Activated naive CD4-positive, alpha-beta T cell (primary cell): ENCODE measurements at regions not wholly inside any gene's neighbourhood (a gene's known extent, or its start where the extent isn't known, plus 50 kb on each side); places are given as distances from the start of the nearest gene placed in this dataset.
"Not testable (repeated sequence)": the region's sequence is repeated elsewhere in the genome, so short reads cannot be mapped to it uniquely, and the experiment has no call there.

ENCODE experiments used
- DNase-seq, 4 experiments: peaks; one replicate each; lab custom pipeline; 2025; lab: John Stamatoyannopoulos, UW

- DNase-seq: no peak
Measured at GRCh38 chr13:39803156-39803555, 147.7 kb downstream of the COG6 start.

GRCh38 chr13:39803851-39804250, 148.4 kb downstream of the COG6 start:
- DNase-seq: no peak

DNA sequence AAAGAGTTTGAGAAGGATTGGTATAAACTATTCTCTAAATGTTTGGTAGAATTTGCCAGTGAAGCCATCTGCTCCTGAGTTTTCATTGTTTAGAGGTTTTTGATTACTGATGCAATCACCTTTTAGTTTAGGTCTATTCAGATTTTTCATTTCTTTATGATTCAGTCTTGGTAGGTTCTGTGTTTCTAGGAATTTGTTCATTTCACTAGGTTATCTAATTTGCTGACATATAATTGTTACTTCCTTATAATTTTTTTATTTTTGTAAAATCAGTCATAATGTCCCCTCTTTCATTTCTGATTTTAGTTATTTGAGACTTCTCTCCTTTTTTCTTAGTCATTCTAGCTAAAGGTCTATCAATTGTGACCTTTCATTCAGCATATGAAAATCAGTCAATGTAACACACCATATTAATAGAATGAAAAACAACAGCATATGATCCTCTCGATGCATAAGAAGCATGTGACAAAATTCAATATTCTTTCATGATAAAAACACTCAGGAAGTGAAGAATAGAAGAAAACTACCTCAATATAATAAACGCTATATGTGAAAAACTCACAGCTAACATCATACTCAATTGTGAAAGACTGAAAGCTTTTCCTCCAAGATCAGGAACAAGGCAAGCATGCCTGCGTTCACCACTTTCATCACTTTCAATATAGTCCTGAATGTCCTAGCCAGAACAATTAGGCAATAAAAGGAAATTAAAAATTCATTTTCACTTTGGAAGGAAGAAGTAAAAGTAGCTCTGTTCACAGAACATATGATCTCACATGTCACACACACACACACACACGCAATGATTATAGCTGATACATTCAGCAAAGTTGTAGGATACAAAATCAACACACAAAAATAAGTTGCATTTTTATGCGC, 149.1 kb downstream of the COG6 start:
- DNase-seq: no peak

GRCh38 chr13:39809466-39809865, 154.0 kb downstream of the COG6 start:
- no peak for DNase-seq

- no peak for DNase-seq
Measured at GRCh38 chr13:39810091-39810877, 154.8 kb downstream of the COG6 start.

GRCh38 chr13:39811051-39811450, 155.6 kb downstream of the COG6 start:
- no peak for DNase-seq

- DNase-seq: no peak
Measured at GRCh38 chr13:39811696-39812095, 156.2 kb downstream of the COG6 start.

DNA sequence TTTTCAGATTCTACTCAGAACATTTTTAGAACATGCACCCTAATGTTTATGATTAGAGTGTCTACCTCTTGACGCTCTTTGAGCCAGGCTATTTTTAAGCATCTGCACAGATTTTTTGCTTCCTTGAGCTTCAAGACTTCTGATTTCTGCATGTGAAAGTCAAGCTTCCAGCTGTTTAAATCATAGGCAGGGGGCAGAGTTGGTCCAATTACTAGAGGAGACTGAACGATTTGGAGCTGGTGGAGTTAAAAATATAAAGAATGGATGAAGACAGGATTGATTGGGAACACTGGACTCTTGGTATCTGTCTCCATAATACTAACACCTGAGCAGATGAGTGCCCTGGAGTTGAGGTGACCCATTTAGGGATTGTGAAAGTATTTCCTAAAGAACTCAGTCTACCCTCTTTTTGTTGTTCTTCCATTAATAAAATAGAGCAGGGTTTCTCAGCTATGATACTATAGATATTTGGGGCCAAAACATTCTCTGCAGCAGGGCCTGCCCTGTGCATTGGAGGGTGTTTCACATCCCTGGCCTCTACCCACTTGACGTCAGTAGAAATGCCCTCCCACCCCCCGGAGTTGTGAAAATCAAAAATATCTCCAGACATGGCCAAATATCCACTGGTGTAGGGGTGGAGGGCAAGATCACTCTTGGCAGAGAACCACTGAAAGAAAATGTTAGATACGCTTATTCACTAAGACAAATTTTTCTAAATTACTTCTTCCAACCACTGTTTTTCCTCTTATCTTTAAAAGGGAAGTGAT, 160.1 kb downstream of the COG6 start:
- no peak for DNase-seq

- DNase-seq: no peak
Measured at GRCh38 chr13:39816936-39817335, 161.5 kb downstream of the COG6 start.

DNA sequence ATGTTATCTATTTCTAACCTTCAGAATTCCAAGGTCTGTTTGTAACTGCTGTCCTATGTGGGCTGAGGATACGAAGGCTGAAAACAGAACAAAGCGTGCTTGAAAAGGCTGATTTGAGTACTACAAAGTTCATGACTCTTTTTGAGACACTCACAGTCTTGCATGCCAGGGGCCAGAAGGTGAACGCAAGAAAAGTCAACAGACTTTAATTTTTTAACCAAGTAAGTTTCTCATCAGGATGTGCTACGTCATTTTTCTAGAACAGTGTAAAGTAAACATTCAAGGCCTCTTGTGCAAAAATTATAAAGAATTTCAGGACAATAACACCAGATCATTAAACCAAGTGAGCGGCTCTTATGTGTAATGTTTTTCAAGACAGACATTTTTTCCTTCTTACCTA, 163.5 kb downstream of the COG6 start:
- DNase-seq: no peak

- no peak for DNase-seq
Measured at GRCh38 chr13:39820606-39821005, 165.1 kb downstream of the COG6 start.

DNA sequence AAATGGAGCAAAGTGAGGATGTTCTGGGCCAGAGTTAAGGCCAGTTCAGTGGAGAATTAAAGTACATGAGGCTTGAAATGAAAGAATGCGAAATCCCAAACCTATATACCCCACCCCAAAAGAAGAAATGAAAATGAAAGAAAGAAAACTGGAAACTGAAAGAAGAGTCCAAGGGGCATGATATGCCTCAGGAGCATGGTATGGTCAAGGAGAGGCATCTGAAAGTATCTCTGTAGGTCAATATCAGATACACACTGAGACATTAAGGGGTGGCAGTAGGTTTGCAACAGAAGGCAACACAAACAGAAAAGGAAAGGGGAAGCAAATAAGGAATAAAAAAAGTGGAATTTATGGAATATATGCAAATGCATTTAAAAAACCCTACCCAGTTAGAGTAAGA, 166.5 kb downstream of the COG6 start:
- no peak for DNase-seq

- DNase-seq: no peak
Measured at GRCh38 chr13:39822437-39822836, 167.0 kb downstream of the COG6 start.

DNA sequence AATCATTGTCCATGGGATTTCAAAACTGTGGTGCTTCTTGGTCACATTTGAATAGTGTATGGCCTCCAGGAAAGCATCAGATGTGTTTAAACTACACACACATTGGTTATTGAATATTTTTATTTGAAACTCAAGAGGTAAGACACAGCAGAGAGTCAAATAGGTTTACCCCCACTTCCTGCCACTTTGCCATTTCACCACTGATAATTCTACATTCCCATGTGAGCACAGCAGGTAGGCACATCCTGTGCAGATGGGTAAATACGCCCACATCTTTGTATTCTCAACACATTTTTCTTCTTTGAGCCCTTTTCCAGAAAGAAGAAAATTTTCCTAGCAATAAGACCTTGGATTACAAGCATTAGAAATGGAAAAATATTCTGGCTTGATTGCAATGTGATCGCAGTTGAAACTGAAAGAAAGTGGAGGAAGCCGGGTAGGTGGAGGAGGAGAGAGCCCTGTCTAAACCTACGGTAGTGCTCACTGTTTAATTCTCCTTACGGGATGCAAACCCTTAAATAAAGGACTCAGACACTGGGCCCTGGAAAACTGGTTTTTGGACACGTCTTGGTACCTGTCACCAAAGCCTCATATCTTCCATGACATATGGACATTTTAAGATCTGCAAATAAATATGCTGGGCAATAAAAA, 167.7 kb downstream of the COG6 start:
- no peak for DNase-seq

GRCh38 chr13:39825886-39826285, 170.4 kb downstream of the COG6 start:
- no peak for DNase-seq

DNA sequence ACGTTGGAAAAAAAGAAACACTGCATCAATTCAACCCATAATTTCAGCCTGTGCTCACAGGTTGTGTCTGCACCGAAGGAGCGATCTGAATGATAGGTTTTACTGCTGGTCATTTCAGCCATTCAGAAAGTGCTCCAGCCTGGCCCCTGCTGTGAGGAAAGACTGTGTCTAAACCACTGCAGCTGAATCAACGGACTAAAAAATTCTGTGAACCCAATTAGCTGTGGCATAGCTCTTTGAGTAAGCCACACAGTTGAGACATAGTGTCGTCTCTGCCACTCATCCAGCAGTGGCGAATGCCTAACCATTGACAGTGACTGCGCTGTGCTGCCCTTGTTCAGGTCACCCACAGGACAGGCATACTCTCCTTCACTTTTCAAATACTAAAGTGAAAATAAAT, 179.8 kb downstream of the COG6 start:
- no peak for DNase-seq

GRCh38 chr13:39836038-39836437, 180.6 kb downstream of the COG6 start:
- DNase-seq: no peak

- DNase-seq: not testable (repeated sequence)
Measured at GRCh38 chr13:39837866-39838265, 182.4 kb downstream of the COG6 start.

DNA sequence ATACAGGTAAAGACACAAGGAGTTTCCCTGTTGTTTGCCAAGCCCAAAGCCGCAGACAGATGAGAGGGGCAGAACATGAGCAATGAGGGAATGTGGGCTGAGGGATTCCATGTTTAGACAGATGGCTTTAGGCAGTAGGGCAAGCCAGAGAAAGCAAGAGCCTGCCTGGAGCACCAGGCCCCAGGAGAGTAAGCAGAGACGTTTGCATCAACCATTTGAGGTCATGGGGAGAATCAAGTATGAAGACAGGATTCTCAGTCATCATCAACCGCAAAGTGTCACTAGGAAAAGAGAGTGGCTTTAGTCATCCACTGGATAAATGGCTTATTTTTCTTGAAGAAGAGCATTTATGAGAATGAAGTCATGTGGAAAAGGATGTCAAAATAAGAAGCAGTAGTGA, 184.7 kb downstream of the COG6 start:
- DNase-seq: no peak

- no peak for DNase-seq
Measured at GRCh38 chr13:39847336-39847735, 191.9 kb downstream of the COG6 start.

DNA sequence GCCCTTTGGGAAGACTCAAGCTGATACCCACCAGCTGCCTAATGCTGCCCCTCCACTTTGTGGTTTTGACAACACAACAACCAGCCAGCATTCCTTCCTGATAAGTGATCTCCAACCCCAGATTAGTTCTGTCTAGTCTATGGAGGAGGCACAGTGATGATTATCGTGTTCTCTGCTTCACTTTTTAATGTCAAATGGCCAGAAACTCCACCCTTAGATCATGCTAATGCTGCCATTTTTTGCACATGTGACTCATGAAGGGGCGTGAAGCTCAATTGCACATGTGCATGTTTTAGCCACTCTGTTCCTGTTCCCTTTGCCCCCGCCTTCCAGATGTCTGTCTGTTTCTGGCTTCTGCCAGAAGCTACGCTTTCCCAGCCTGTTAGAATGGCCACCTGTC, 199.8 kb downstream of the COG6 start:
- no peak for DNase-seq

DNA sequence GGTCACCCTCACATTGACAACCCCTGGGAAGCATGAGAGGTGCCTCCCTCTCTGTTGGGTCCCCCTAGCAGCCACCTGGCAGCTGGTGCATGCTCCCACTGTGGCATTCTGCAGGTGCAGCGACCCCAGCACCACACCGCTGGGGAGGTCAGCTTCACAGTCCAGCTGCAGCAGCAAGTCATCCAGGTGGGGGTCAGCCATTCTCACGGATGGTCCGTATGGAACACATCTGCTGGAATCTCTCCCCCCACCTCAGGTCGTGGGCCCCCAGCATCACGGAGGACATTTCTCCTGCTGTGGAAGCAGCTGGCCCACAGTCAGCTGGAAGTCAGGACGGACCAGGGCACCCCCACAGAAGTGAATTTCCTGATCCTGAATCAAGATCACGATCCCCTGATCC, 201.3 kb downstream of the COG6 start:
- no peak for DNase-seq
